ENCODE measurements at regions not wholly inside any gene's neighbourhood (a gene's known extent, or its start where the extent isn't known, plus 50 kb on each side); places are given as distances from the start of the nearest gene placed in this dataset.

- Histone ChIP-seq H3K9me3 (no peaks in the 10 kb centered on the region), H3K27me3 (no peaks in the 10 kb centered on the region), H3K4me3 (no peak overlapping the region), H3K27ac (no peak overlapping the region), H3K4me1 (no peaks in the 10 kb centered on the region), H3K36me3 (no peaks in the 10 kb centered on the region)
- DNase-seq (ENCODE audit: low spot score in 2 of 2) = no peak
- intact Hi-C loops (cut with DNase I) = loop anchor here (10.0 kb wide), 1 partner anchor 471 kb away; no protein-coding TSS in a partner anchor
- TF ChIP-seq CTCF (IDR thresholded peaks at IDR 0.05) = no peak
Measured at GRCh38 chr4:38535717-38536116, 128.3 kb upstream of the KLF3 start.

- intact Hi-C loops (cut with DNase I) = loop anchor here (10.0 kb wide), 1 partner anchor 472 kb away; no protein-coding TSS in a partner anchor
- Histone ChIP-seq H3K4me3 (no peak overlapping the region), H3K4me1 (no peaks in the 10 kb centered on the region), H3K9me3 (no peaks in the 10 kb centered on the region), H3K27me3 (no peaks in the 10 kb centered on the region), H3K36me3 (no peaks in the 10 kb centered on the region), H3K27ac (no peak overlapping the region)
- no peak for TF ChIP-seq CTCF (IDR thresholded peaks at IDR 0.05)
- DNase-seq (ENCODE audit: low spot score in 2 of 2) = no peak
Measured at GRCh38 chr4:38536716-38537115, 127.3 kb upstream of the KLF3 start.

- TF ChIP-seq CTCF (IDR thresholded peaks at IDR 0.05) = no peak
- Histone ChIP-seq H3K4me1 (no peaks in the 10 kb centered on the region), H3K9me3 (no peaks in the 10 kb centered on the region), H3K27me3 (no peaks in the 10 kb centered on the region), H3K4me3 (no peak overlapping the region), H3K27ac (no peak overlapping the region), H3K36me3 (no peaks in the 10 kb centered on the region)
- intact Hi-C loops (cut with DNase I) = loop anchor here (10.0 kb wide), 1 partner anchor 473 kb away; no protein-coding TSS in a partner anchor
- DNase-seq (ENCODE audit: low spot score in 2 of 2) = no peak
Measured at GRCh38 chr4:38537666-38538065, 126.3 kb upstream of the KLF3 start.

- H3K9me3 ChIP-seq = no peaks in the 10 kb centered on the region
- TF ChIP-seq CTCF (IDR thresholded peaks at IDR 0.05) = no peak
- H3K27me3 ChIP-seq = no peaks in the 10 kb centered on the region
- no peaks in the 10 kb centered on the region for H3K4me1 ChIP-seq
- no peak for DNase-seq (ENCODE audit: low spot score in 2 of 2)
- no peak overlapping the region for H3K27ac ChIP-seq
- intact Hi-C loops (cut with DNase I) = loop anchor here (10.0 kb wide), 1 partner anchor 474 kb away; no protein-coding TSS in a partner anchor
- no peak overlapping the region for H3K4me3 ChIP-seq
- H3K36me3 ChIP-seq = no peaks in the 10 kb centered on the region
Measured at GRCh38 chr4:38538517-38538916, 125.5 kb upstream of the KLF3 start.

GRCh38 chr4:38539501-38539900, 124.5 kb upstream of the KLF3 start:
- H3K27ac ChIP-seq = no peak overlapping the region
- no peaks in the 10 kb centered on the region for H3K9me3 ChIP-seq
- TF ChIP-seq CTCF (IDR thresholded peaks at IDR 0.05) = no peak
- no peak overlapping the region for H3K4me3 ChIP-seq
- H3K4me1 ChIP-seq = no peaks in the 10 kb centered on the region
- DNase-seq (ENCODE audit: low spot score in 2 of 2) = no peak
- H3K27me3 ChIP-seq = no peaks in the 10 kb centered on the region
- intact Hi-C loops (cut with DNase I) = loop anchor here (10.0 kb wide), 1 partner anchor 475 kb away; no protein-coding TSS in a partner anchor
- H3K36me3 ChIP-seq = no peaks in the 10 kb centered on the region

- DNase-seq (ENCODE audit: low spot score in 2 of 2) = no peak
- intact Hi-C loops (cut with DNase I) = no loop called here
- H3K27ac ChIP-seq = no peak overlapping the region
- no peaks in the 10 kb centered on the region for H3K36me3 ChIP-seq
- no peak overlapping the region for H3K4me3 ChIP-seq
- no peaks in the 10 kb centered on the region for H3K27me3 ChIP-seq
- TF ChIP-seq CTCF (IDR thresholded peaks at IDR 0.05) = no peak
- H3K4me1 ChIP-seq = no peaks in the 10 kb centered on the region
- no peaks in the 10 kb centered on the region for H3K9me3 ChIP-seq
Measured at GRCh38 chr4:38547052-38547451, 116.9 kb upstream of the KLF3 start.

Measured in ascending aorta (tissue), 2 donors.